Smooth muscle cell (in vitro differentiated cells): ENCODE measurements at regions not wholly inside any gene's neighbourhood (a gene's known extent, or its start where the extent isn't known, plus 50 kb on each side); places are given as distances from the start of the nearest gene placed in this dataset.

Experiments
- DNase-seq: peaks from one replicate; lab custom pipeline; 2025; ENCODE audit not compliant: unreplicated experiment; lab: John Stamatoyannopoulos, UW
- H2AFZ ChIP-seq: fragments of 200-600 bp; sonication (generic); 2 replicates; pipeline ENCODE4 v1.6.0; 2016; ENCODE audit warnings: antibody characterized with exemption, low read depth, mild to moderate bottlenecking
- H3F3A ChIP-seq: fragments of 200-600 bp; sonication (generic); 2 replicates; pipeline ENCODE4 v1.6.0; 2017; ENCODE audit warnings: antibody characterized with exemption, low read depth
- H3K27ac ChIP-seq: fragments of 200-600 bp; sonication (generic); 2 replicates; pipeline ENCODE4 v1.5.1; 2016; ENCODE audit warnings: low read depth, mild to moderate bottlenecking
- H3K27me3 ChIP-seq: fragments of 200-600 bp; sonication (generic); 2 replicates; pipeline ENCODE4 v1.6.1; 2016; ENCODE audit warnings: low read depth, mild to moderate bottlenecking
- H3K36me3 ChIP-seq: fragments of 200-600 bp; sonication (generic); 2 replicates; pipeline ENCODE4 v1.5.1; 2016; ENCODE audit warnings: low read depth
- H3K4me1 ChIP-seq: fragments of 200-600 bp; sonication (generic); 2 replicates; pipeline ENCODE4 v1.5.1; 2016; ENCODE audit warnings: low read depth
- H3K4me2 ChIP-seq: fragments of 200-600 bp; sonication (generic); 2 replicates; pipeline ENCODE4 v1.6.0; 2016; ENCODE audit warnings: mild to moderate bottlenecking
- H3K4me3 ChIP-seq: fragments of 200-600 bp; sonication (generic); 2 replicates; pipeline ENCODE4 v1.5.1; 2016; ENCODE audit warnings: mild to moderate bottlenecking
- H3K79me2 ChIP-seq: fragments of 200-600 bp; sonication (generic); 2 replicates; pipeline ENCODE4 v1.6.0; 2016; ENCODE audit warnings: low read depth, mild to moderate bottlenecking
- H3K9ac ChIP-seq: fragments of 200-600 bp; sonication (generic); 2 replicates; pipeline ENCODE4 v1.6.0; 2016; ENCODE audit warnings: low read depth
- H3K9me3 ChIP-seq: fragments of 200-600 bp; sonication (generic); replicated peaks from 2 replicates; pipeline ENCODE4 v1.5.1; 2016; ENCODE audit warnings: low read depth
- H4K20me1 ChIP-seq: fragments of 200-600 bp; sonication (generic); 2 replicates; pipeline ENCODE4 v1.6.0; 2016; ENCODE audit warnings: low read depth
- WGBS: methylation state at CpG from one replicate; pipeline ENCODE4 v1.1.7; 2016; ENCODE audit warnings: low lambda C conversion rate; 5-methylcytosine and 5-hydroxymethylcytosine counted together
- TF ChIP-seq, protein P1 (sequence below): fragments of 200-600 bp; sonication (generic); IDR thresholded peaks from 2 replicates; pipeline ENCODE4 v1.5.1; 2017; ENCODE audit warnings: borderline replicate concordance, mild to moderate bottlenecking, antibody characterized with exemption; ENCODE audit not compliant: insufficient read depth, poor library complexity, severe bottlenecking

DNA sequence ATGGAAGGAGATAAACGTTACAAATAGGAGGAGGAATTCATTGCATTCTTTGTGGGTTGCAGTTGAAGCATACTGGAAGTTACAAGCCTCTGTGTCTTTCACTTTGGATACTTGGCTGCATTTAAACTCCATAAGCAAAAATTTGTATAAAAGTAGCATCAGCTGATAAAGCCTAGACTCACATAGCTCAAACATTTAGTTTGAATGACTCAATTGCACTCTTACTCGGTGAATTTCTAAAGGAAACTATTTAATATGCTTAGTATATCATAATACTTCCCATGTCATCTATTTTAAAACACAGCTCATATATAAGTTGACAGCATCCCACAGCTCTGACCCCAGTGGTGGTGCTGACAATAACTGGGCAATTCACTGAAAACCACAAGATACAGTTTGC lies 596.6 kb upstream of the ZNF608 start:
- H3K4me1 ChIP-seq: peaks cover 8% of the 10 kb centered on the region
- H3F3A ChIP-seq: no peaks in the 10 kb centered on the region
- H3K79me2 ChIP-seq: no peaks in the 10 kb centered on the region
- H3K36me3 ChIP-seq: no peaks in the 10 kb centered on the region
- TF ChIP-seq, protein P1, sequence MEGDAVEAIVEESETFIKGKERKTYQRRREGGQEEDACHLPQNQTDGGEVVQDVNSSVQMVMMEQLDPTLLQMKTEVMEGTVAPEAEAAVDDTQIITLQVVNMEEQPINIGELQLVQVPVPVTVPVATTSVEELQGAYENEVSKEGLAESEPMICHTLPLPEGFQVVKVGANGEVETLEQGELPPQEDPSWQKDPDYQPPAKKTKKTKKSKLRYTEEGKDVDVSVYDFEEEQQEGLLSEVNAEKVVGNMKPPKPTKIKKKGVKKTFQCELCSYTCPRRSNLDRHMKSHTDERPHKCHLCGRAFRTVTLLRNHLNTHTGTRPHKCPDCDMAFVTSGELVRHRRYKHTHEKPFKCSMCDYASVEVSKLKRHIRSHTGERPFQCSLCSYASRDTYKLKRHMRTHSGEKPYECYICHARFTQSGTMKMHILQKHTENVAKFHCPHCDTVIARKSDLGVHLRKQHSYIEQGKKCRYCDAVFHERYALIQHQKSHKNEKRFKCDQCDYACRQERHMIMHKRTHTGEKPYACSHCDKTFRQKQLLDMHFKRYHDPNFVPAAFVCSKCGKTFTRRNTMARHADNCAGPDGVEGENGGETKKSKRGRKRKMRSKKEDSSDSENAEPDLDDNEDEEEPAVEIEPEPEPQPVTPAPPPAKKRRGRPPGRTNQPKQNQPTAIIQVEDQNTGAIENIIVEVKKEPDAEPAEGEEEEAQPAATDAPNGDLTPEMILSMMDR: no peak
- no peak overlapping the region for H3K4me3 ChIP-seq
- no peak overlapping the region for H3K9ac ChIP-seq
- no peak for DNase-seq
- no peaks in the 10 kb centered on the region for H4K20me1 ChIP-seq
- H3K4me2 ChIP-seq: peak overlapping the region; percentile 12
- H2AFZ ChIP-seq: no peak overlapping the region
- 20% methylated on average over 2 of the region's 2 CpGs for WGBS
- H3K9me3 ChIP-seq: no peaks in the 10 kb centered on the region
- H3K27ac ChIP-seq: no peak overlapping the region
- H3K27me3 ChIP-seq: no peaks in the 10 kb centered on the region

DNA sequence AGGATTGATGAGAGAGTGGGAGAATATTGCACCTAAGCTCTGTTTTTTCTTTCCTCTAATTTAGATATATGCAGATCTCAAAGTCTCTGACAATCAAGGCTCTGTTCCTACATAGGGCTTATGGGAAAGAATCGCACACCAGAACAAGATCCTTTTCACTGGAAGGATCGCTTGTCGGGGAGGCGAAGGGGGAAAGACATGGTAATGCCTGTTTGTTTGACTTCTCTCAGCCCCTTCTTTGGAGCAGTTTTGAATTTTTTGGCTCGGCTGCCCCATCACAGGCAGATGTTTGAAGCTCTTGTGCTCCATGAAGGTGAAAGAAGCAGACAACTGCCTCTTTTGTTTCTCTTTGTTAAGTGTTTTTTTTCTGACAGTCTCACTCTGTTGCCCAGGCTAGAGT lies 599.9 kb upstream of the ZNF608 start:
- no peak overlapping the region for H3K27ac ChIP-seq
- no peaks in the 10 kb centered on the region for H4K20me1 ChIP-seq
- H3K36me3 ChIP-seq: no peaks in the 10 kb centered on the region
- no peak for DNase-seq
- H3K27me3 ChIP-seq: no peaks in the 10 kb centered on the region
- no peak overlapping the region for H3K9ac ChIP-seq
- no peak overlapping the region for H3K4me2 ChIP-seq
- WGBS: 93% methylated on average over 5 of the region's 5 CpGs
- no peaks in the 10 kb centered on the region for H3K79me2 ChIP-seq
- peaks cover 23% of the 10 kb centered on the region for H3K4me1 ChIP-seq
- TF ChIP-seq, protein P1: no peak
- no peak overlapping the region for H3K4me3 ChIP-seq
- H3F3A ChIP-seq: no peaks in the 10 kb centered on the region
- H2AFZ ChIP-seq: no peak overlapping the region
- no peaks in the 10 kb centered on the region for H3K9me3 ChIP-seq

DNA sequence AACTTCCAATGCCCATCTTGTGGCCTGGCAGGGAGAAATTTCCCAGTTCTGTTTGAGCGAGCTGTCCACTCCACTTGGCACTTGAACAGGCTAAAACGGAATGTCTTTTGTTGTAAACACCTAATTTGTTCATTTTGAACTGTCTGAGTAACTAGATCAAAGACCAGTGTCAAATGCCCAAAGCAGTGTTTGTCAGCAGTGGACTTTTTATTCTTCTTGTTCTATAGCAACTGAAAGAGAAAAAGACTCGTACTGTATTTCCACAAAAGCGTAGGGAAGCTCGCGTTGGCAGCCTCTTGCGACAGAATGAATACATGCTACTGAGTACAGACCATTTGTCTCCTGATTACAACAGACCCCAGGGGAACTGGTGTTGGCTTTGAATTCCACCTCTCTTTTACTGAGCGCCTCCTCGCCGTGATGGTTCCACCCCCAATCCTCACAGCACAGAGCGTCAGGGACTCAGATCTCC lies 601.8 kb upstream of the ZNF608 start:
- TF ChIP-seq, protein P1: no peak
- Histone ChIP-seq H3K4me3 (peak overlapping the region; percentile 23), H4K20me1 (no peaks in the 10 kb centered on the region), H3K4me2 (peak overlapping the region; percentile 63), H3F3A (no peaks in the 10 kb centered on the region), H3K27ac (no peak overlapping the region), H3K9ac (no peak overlapping the region), H3K79me2 (no peaks in the 10 kb centered on the region), H3K9me3 (no peaks in the 10 kb centered on the region), H2AFZ (peak overlapping the region; percentile 67), H3K4me1 (peaks cover 23% of the 10 kb centered on the region), H3K27me3 (no peaks in the 10 kb centered on the region), H3K36me3 (no peaks in the 10 kb centered on the region)
- DNase-seq: no peak
- WGBS: 30% methylated on average over 11 of the region's 11 CpGs
